ENCODE measurements at regions not wholly inside any gene's neighbourhood (a gene's known extent, or its start where the extent isn't known, plus 50 kb on each side); places are given as distances from the start of the nearest gene placed in this dataset.

DNA sequence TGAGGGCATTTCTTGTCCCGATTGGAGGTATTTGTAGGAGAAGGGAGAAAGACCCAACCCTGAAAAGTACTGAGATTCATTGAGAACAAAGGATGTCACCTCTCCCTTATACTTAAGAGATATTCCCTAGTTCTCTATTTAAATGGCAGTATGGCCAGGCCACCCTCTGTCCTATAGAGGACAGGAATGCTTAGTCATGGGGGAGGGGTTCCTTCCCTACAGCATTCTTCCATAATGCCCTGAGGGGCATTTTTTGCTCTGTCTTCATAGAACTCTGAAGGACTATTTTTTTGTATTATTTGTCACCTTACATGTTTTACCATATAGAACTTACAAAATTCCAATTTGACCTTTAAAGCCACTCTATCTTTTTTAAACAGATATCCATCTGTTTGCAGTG, 176.3 kb downstream of the TMEM161B start (continued):
- TF ChIP-seq JUN (IDR thresholded peaks at IDR 0.05): no peak
- no peak for TF ChIP-seq JUNB (IDR thresholded peaks at IDR 0.05)
- no peak for TF ChIP-seq CHD4 (IDR thresholded peaks at IDR 0.05; ENCODE audit: borderline replicate concordance)
- TF ChIP-seq, protein P1, sequence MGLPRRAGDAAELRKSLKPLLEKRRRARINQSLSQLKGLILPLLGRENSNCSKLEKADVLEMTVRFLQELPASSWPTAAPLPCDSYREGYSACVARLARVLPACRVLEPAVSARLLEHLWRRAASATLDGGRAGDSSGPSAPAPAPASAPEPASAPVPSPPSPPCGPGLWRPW (IDR thresholded peaks at IDR 0.05): no peak

DNA sequence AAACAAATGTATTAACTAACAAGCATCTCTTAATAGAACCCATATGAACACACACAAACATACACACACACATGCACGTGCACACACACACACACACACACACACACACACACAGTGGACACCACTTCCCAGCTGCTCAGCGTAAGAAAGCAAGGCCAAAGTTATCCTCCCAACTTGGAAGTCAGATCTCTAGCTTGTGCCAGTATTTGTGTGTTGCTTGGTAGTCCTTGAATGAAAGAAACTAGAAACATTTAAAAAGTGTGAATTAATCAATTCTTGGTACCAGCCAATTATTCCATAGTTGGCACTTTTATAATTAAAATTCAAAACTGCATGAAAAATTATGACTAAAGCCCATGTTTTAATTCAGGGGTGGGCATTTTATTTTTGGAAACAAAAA, 178.1 kb downstream of the TMEM161B start:
- POLR2A ChIA-PET: no interaction called here
- H3K4me3 ChIP-seq: no peak overlapping the region
- CTCF ChIA-PET: no interaction called here
- 55% methylated on average over 2 of the region's 2 CpGs for WGBS (ENCODE audit: missing lambda C conversion rate)
- no peak overlapping the region for H3K27ac ChIP-seq
- DNase-seq (ENCODE audit: low read depth in 1 of 2, low spot score in 1 of 2) (no peak), ATAC-seq (no peak), FAIRE-seq (no peak)
- H3K4me1 ChIP-seq: no peaks in the 10 kb centered on the region
- H3K4me2 ChIP-seq: no peak overlapping the region
- TF ChIP-seq HEYL (CRISPR knock-in tag; IDR thresholded peaks at IDR 0.05) (no peak), HOXB13 (CRISPR knock-in tag; IDR thresholded peaks at IDR 0.05; ENCODE audit: low read depth) (no peak), FOXS1 (CRISPR knock-in tag; IDR thresholded peaks at IDR 0.05) (no peak), CBX2 (IDR thresholded peaks at IDR 0.05; ENCODE audit: borderline replicate concordance, low read depth) (no peak), PBX3 (IDR thresholded peaks at IDR 0.05) (no peak), ZNF302 (CRISPR knock-in tag; IDR thresholded peaks at IDR 0.05) (no peak), ESRRA (IDR thresholded peaks at IDR 0.05; ENCODE audit: borderline replicate concordance, low read length) (no peak), RAD21 (conservative IDR thresholded peaks at IDR 0.05 in 1 of 2, IDR thresholded peaks at IDR 0.05 in 1 of 2) (no peak), KDM5A (IDR thresholded peaks at IDR 0.05) (no peak), HOXA7 (CRISPR knock-in tag; IDR thresholded peaks at IDR 0.05) (no peak), CBX8 (IDR thresholded peaks at IDR 0.05) (no peak), MAX (IDR thresholded peaks at IDR 0.05) (no peak), BCL3 (IDR thresholded peaks at IDR 0.05) (no peak), GATA3 (IDR thresholded peaks at IDR 0.05; ENCODE audit: borderline replicate concordance) (no peak), KDM1A (IDR thresholded peaks at IDR 0.05; ENCODE audit: low read depth) (no peak), MAZ (IDR thresholded peaks at IDR 0.05; ENCODE audit: borderline replicate concordance, low read depth, low read length) (no peak)
- TF ChIP-seq, protein P2, sequence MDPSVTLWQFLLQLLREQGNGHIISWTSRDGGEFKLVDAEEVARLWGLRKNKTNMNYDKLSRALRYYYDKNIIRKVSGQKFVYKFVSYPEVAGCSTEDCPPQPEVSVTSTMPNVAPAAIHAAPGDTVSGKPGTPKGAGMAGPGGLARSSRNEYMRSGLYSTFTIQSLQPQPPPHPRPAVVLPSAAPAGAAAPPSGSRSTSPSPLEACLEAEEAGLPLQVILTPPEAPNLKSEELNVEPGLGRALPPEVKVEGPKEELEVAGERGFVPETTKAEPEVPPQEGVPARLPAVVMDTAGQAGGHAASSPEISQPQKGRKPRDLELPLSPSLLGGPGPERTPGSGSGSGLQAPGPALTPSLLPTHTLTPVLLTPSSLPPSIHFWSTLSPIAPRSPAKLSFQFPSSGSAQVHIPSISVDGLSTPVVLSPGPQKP (IDR thresholded peaks at IDR 0.05; ENCODE audit: low read depth, low read length): no peak
- H3K9me3 ChIP-seq: no peaks in the 10 kb centered on the region

DNA sequence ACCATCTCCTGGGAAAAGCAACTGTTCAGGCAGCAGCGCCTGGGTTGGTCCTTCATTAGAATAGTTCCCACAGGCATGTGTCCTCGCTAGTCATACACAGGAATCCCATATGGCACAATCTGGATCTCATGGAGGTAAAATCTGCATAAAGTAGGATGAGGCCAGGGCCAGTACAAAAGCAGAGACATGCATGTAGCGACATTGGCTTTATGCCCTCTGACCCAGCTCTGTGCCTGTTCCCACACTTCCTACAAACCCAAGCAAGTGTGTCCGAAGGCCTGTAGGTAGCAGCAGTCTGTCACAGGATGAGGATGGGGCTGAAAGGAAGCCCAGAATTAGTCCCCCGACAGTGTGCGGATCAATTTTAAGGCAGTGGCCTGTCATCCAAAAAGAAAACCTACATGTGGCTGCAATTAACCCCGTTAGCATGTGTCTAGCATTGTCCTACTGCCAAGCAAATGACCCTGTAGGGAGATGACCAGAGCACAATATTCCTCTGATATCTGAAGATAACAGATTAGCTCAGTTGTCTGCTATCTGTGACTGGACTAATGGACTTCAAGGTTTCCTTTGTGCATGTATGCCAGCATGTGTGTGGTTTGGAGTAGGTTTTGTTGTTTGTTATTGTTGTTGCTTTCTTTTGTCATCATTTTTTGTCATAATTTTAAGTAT, 178.8 kb downstream of the TMEM161B start:
- WGBS (ENCODE audit: missing lambda C conversion rate): 52% methylated on average over 7 of the region's 7 CpGs
- no peak for ATAC-seq
- CTCF ChIA-PET: no interaction called here
- Histone ChIP-seq H3K4me2 (no peak overlapping the region), H3K4me1 (no peaks in the 10 kb centered on the region), H3K27ac (no peak overlapping the region), H3K9me3 (no peaks in the 10 kb centered on the region), H3K4me3 (no peak overlapping the region)
- no peak for FAIRE-seq
- no peak for DNase-seq (ENCODE audit: low read depth in 1 of 2, low spot score in 1 of 2)
- POLR2A ChIA-PET: no interaction called here
- TF ChIP-seq SMC3 (IDR thresholded peaks at IDR 0.05) (no peak), ZC3H11A (IDR thresholded peaks at IDR 0.05) (no peak), HEYL (CRISPR knock-in tag; IDR thresholded peaks at IDR 0.05) (no peak), ZFP36 (IDR thresholded peaks at IDR 0.05; ENCODE audit: borderline replicate concordance, partially characterized antibody) (no peak), RARB (CRISPR knock-in tag; IDR thresholded peaks at IDR 0.05) (no peak), PHF8 (IDR thresholded peaks at IDR 0.05; ENCODE audit: borderline replicate concordance, low read depth) (no peak), EHF (CRISPR knock-in tag; IDR thresholded peaks at IDR 0.05) (no peak), FOSB (CRISPR knock-in tag; IDR thresholded peaks at IDR 0.05) (no peak), JUNB (IDR thresholded peaks at IDR 0.05) (no peak)
- TF ChIP-seq, protein P2 (IDR thresholded peaks at IDR 0.05; ENCODE audit: low read depth, low read length): no peak
- TF ChIP-seq, protein P3, sequence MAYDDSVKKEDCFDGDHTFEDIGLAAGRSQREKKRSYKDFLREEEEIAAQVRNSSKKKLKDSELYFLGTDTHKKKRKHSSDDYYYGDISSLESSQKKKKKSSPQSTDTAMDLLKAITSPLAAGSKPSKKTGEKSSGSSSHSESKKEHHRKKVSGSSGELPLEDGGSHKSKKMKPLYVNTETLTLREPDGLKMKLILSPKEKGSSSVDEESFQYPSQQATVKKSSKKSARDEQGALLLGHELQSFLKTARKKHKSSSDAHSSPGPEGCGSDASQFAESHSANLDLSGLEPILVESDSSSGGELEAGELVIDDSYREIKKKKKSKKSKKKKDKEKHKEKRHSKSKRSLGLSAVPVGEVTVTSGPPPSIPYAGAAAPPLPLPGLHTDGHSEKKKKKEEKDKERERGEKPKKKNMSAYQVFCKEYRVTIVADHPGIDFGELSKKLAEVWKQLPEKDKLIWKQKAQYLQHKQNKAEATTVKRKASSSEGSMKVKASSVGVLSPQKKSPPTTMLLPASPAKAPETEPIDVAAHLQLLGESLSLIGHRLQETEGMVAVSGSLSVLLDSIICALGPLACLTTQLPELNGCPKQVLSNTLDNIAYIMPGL (CRISPR knock-in tag; IDR thresholded peaks at IDR 0.05; ENCODE audit: borderline replicate concordance): no peak
- TF ChIP-seq, protein P4, sequence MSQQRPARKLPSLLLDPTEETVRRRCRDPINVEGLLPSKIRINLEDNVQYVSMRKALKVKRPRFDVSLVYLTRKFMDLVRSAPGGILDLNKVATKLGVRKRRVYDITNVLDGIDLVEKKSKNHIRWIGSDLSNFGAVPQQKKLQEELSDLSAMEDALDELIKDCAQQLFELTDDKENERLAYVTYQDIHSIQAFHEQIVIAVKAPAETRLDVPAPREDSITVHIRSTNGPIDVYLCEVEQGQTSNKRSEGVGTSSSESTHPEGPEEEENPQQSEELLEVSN (IDR thresholded peaks at IDR 0.05; ENCODE audit: borderline replicate concordance, low read depth): no peak
